Hepatocyte (in vitro differentiated cells): ENCODE measurements at regions not wholly inside any gene's neighbourhood (a gene's known extent, or its start where the extent isn't known, plus 50 kb on each side); places are given as distances from the start of the nearest gene placed in this dataset.

ENCODE experiments used
- EZH2phosphoT487 ChIP-seq: fragments of 200-600 bp; sonication (generic); IDR thresholded peaks from one replicate; pipeline ENCODE4 v1.6.1; 2018; ENCODE audit warnings: antibody characterized with exemption, mild to moderate bottlenecking, low read depth, moderate library complexity; ENCODE audit not compliant: unreplicated experiment, severe bottlenecking
- TF ChIP-seq, protein P1 (sequence below): fragments of 200-600 bp; sonication (generic); IDR thresholded peaks from 2 replicates; pipeline ENCODE4 v1.5.1; 2016; ENCODE audit warnings: antibody characterized with exemption, mild to moderate bottlenecking; ENCODE audit not compliant: poor library complexity

DNA sequence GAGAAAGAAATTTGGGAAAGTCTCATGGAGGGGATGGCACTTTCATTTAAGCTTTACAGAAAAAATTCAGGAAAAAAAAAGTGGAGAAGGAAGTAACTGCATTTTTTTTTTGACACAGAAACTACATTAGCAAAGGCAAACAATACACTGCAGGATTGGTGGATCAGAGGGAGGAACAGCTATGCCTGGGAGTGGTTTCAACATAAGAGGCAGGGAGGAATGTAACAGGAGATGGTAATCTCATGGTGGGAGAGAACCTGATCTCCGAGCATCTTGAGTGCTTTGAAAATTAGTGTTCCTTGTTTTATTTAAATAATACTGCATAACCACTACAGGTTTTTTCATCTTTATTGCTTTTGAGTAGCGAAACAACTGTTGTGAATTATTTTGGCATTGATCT lies 249.4 kb downstream of the FAM170A start:
- TF ChIP-seq, protein P1, sequence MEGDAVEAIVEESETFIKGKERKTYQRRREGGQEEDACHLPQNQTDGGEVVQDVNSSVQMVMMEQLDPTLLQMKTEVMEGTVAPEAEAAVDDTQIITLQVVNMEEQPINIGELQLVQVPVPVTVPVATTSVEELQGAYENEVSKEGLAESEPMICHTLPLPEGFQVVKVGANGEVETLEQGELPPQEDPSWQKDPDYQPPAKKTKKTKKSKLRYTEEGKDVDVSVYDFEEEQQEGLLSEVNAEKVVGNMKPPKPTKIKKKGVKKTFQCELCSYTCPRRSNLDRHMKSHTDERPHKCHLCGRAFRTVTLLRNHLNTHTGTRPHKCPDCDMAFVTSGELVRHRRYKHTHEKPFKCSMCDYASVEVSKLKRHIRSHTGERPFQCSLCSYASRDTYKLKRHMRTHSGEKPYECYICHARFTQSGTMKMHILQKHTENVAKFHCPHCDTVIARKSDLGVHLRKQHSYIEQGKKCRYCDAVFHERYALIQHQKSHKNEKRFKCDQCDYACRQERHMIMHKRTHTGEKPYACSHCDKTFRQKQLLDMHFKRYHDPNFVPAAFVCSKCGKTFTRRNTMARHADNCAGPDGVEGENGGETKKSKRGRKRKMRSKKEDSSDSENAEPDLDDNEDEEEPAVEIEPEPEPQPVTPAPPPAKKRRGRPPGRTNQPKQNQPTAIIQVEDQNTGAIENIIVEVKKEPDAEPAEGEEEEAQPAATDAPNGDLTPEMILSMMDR = no peak
- TF ChIP-seq EZH2phosphoT487 = no peak
